K562 (cell line): ENCODE measurements at regions not wholly inside any gene's neighbourhood (a gene's known extent, or its start where the extent isn't known, plus 50 kb on each side); places are given as distances from the start of the nearest gene placed in this dataset.

Experiments used
- ATAC-seq: fragments of 200-7000 bp; cut with Tn5 transposase; 3 replicates; pipeline ENCODE4 v1.9.1; 2020; ENCODE audit warnings: moderate library complexity
- BruUV-seq: library from RNA; stranded (reverse); fragments of 400-500 nt; replicated peaks from 2 replicates; lab custom pipeline; 2021; lab: Mats Ljungman, UMichigan
- CTCF ChIA-PET: fragments of 300-600 bp; formaldehyde crosslinking; extraction: SDS; loops from one replicate; lab custom pipeline; 2021; ENCODE audit warnings: low intra/inter-chr PET ratio; lab: Yijun Ruan, JAX
- POLR2A ChIA-PET: fragments of 300-600, 350-650 bp; sonication (Branson Sonifier 250); formaldehyde crosslinking; extraction: SDS; loops from one replicate; lab custom pipeline; 2021; ENCODE audit warnings: antibody characterized with exemption, inconsistent platforms; lab: Yijun Ruan, JAX
- DNase-seq, 4 experiments: peaks; one replicate each; pipeline versions ENCODE4 v3.0.0 to v3.0.0-alpha.2; 2011 to 2018; ENCODE audit warnings: low spot score in 3 of 4, mixed read lengths in 3 of 4; ENCODE audit errors: extremely low read depth in 1 of 4
- FAIRE-seq: peaks from 2 replicates; lab custom pipeline; 2011; peaks lifted over from hg19 to GRCh38; lab: Jason Lieb, UNC
- H2AFZ ChIP-seq: 2 replicates; pipeline ENCODE4 v1.6.0; 2011; ENCODE audit warnings: low read depth, low read length, control low read depth, inconsistent platforms
- H3K27ac ChIP-seq: fragments of 200-600 bp; 3 replicates; pipeline ENCODE4 v1.8.0; 2011; ENCODE audit warnings: low read depth, mild to moderate bottlenecking, control low read depth, inconsistent platforms, low read length, moderate library complexity, mixed read lengths; ENCODE audit errors: extremely low read depth
- H3K27me3 ChIP-seq, 2 experiments: fragments of 300-600 bp in 1 of 2; 2 replicates in 1 of 2; 3 replicates in 1 of 2; pipeline versions ENCODE4 v1.6.0 to v1.8.0; 2011; ENCODE audit warnings: inconsistent platforms in 2 of 2, low read length in 2 of 2, mild to moderate bottlenecking in 1 of 2, mixed read lengths in 1 of 2, moderate library complexity in 1 of 2; ENCODE audit not compliant: control insufficient read depth in 2 of 2, insufficient read depth in 2 of 2
- H3K36me3 ChIP-seq: fragments of 300-600 bp; 3 replicates; pipeline ENCODE4 v1.8.0; 2011; ENCODE audit warnings: mild to moderate bottlenecking, low read length, inconsistent platforms; ENCODE audit not compliant: control insufficient read depth, insufficient read depth
- H3K4me1 ChIP-seq, 2 experiments: fragments of 200-600 bp in 1 of 2; replicated peaks in 1 of 2; 2 replicates in 1 of 2; 3 replicates in 1 of 2; pipeline versions ENCODE4 v1.5.1 to v1.8.0; 2011; ENCODE audit warnings: inconsistent platforms in 2 of 2, low read length in 2 of 2, mild to moderate bottlenecking in 1 of 2, mixed read lengths in 1 of 2, moderate library complexity in 1 of 2; ENCODE audit not compliant: control insufficient read depth in 2 of 2, insufficient read depth in 2 of 2
- H3K4me2 ChIP-seq: 2 replicates; pipeline ENCODE4 v1.6.1; 2011; ENCODE audit warnings: low read length, control low read depth, inconsistent platforms, mixed read lengths; ENCODE audit not compliant: insufficient read depth
- H3K4me3 ChIP-seq: fragments of 200-600 bp; sonication (generic), shearing (Covaris generic); 2 replicates; pipeline ENCODE4 v1.5.1; 2016; ENCODE audit warnings: control low read depth, inconsistent platforms
- H3K79me2 ChIP-seq: fragments of 200-600 bp; 3 replicates; pipeline ENCODE4 v1.8.0; 2011; ENCODE audit warnings: low read length, inconsistent platforms; ENCODE audit not compliant: control insufficient read depth, insufficient read depth
- H3K9ac ChIP-seq, 2 experiments: 2 replicates each; pipeline versions ENCODE4 v1.6.0 to v1.6.1; 2011; ENCODE audit warnings: low read depth in 2 of 2, low read length in 2 of 2, control low read depth in 1 of 2, inconsistent platforms in 1 of 2, mild to moderate bottlenecking in 1 of 2, mixed read lengths in 1 of 2; ENCODE audit not compliant: insufficient read depth in 1 of 2
- H3K9me1 ChIP-seq: one replicate; pipeline ENCODE4 v1.6.0; 2011; ENCODE audit warnings: inconsistent platforms, mild to moderate bottlenecking, low read length, moderate library complexity; ENCODE audit not compliant: control insufficient read depth, insufficient read depth
- H3K9me3 ChIP-seq: replicated peaks from 2 replicates; pipeline ENCODE4 v1.5.1; 2011; ENCODE audit warnings: low read depth, low read length, inconsistent platforms; ENCODE audit not compliant: control insufficient read depth, insufficient read depth
- H4K20me1 ChIP-seq: replicated peaks from 2 replicates; pipeline ENCODE4 v1.6.1; 2011; ENCODE audit warnings: low read length, inconsistent platforms, mixed read lengths; ENCODE audit not compliant: control insufficient read depth, insufficient read depth
- FOXA1 ChIP-seq: fragments of 450-650 bp; IDR thresholded peaks from 2 replicates; pipeline ENCODE4 v1.6.1; 2016; ENCODE audit warnings: mild to moderate bottlenecking, borderline replicate concordance
- KAT8 ChIP-seq: fragments of 450-650 bp; IDR thresholded peaks from 2 replicates; pipeline ENCODE4 v1.6.1; 2016; ENCODE audit warnings: low read depth, mild to moderate bottlenecking
- SRSF1 ChIP-seq: fragments of 200-400 bp; formaldehyde crosslinking; IDR thresholded peaks from 2 replicates; pipeline ENCODE4 v1.6.1; 2017; ENCODE audit warnings: mild to moderate bottlenecking, low read depth, low read length, moderate library complexity
- ZNF311 ChIP-seq: fragments of 250-450 bp; sonication (Bioruptor Pico); IDR thresholded peaks from 2 replicates; pipeline ENCODE4 v1.4.0; 2020; ENCODE audit warnings: mild to moderate bottlenecking, moderate library complexity
- ZNF316 ChIP-seq: fragments of 450-650 bp; IDR thresholded peaks from 2 replicates; pipeline ENCODE4 v1.6.1; 2016
- WGBS: fragments of 100-300 bp; shearing (Covaris generic); methylation state at CpG from one replicate; pipeline ENCODE4 v1.1.6; 2016; ENCODE audit warnings: low coverage, mixed read lengths; ENCODE audit not compliant: insufficient coverage; ENCODE audit errors: missing lambda C conversion rate; 5-methylcytosine and 5-hydroxymethylcytosine counted together
- in situ Hi-C: fragments of 300-500 bp; cut with MboI; formaldehyde crosslinking; loops from 4 replicates; pipeline ENCODE4 v1.15.0; 2018; ENCODE audit warnings: inconsistent platforms, mixed read lengths
- intact Hi-C: fragments of 100-400 bp; cut with micrococcal nuclease; formaldehyde crosslinking; loops from 2 replicates; pipeline ENCODE4 v1.14.2; 2022
- TF ChIP-seq, protein P1 (sequence below): fragments of 450-650 bp; formaldehyde crosslinking; IDR thresholded peaks from 2 replicates; pipeline ENCODE4 v1.4.0; 2020; ENCODE audit warnings: mild to moderate bottlenecking, moderate library complexity
- TF ChIP-seq, protein P2 (sequence below), 3 experiments: fragments of 200-800 bp in 1 of 3; fragments of 250-450 bp in 1 of 3; fragments of 450-650 bp in 1 of 3; sonication (Bioruptor Pico) in 1 of 3; sonication (Bioruptor generic) in 1 of 3; formaldehyde crosslinking in 1 of 3; IDR thresholded peaks; 2 replicates each; pipeline versions ENCODE4 v1.6.1 to v1.8.0; 2016 to 2022; ENCODE audit warnings: mild to moderate bottlenecking in 2 of 3, missing genetic modification characterization in 2 of 3, missing compliant biosample characterization in 1 of 3, moderate library complexity in 1 of 3

DNA sequence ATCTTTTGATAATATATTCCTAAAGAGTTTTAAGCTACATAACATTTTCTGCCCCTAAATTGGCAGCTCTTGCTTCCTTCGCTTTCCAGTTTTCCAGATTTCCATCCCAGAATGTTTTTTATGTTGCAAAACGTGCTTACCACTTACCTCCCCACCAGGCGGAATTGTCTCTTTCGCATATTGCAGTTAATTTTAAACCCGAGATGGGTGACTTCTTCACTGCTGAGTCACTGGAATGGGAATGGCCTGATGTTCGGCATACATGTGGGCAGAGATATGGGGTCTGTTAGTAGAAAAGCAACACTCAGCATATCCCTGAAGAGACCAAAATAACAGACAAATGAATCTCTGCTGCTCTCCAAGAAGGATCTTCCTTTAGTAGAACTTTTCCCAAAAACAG lies 491.2 kb downstream of the PREX1 start:
- no peak overlapping the region for H3K27ac ChIP-seq
- 0% methylated on average over 6 of the region's 6 CpGs for WGBS
- no peaks in the 10 kb centered on the region for H3K36me3 ChIP-seq
- H3K4me3 ChIP-seq = no peak overlapping the region
- H3K9ac ChIP-seq = no peak overlapping the region
- no peaks in the 10 kb centered on the region for H3K9me1 ChIP-seq
- DNase-seq (no peak), FAIRE-seq (no peak), ATAC-seq (no peak)
- H2AFZ ChIP-seq = no peak overlapping the region
- no peaks in the 10 kb centered on the region; the same call in 1 of the 2 replicates for H4K20me1 ChIP-seq
- H3K4me2 ChIP-seq = no peak overlapping the region
- intact Hi-C loops = no loop called here
- in situ Hi-C loops = no loop called here
- no peaks in the 10 kb centered on the region for H3K79me2 ChIP-seq
- POLR2A ChIA-PET = no interaction called here
- TF ChIP-seq, protein P1, sequence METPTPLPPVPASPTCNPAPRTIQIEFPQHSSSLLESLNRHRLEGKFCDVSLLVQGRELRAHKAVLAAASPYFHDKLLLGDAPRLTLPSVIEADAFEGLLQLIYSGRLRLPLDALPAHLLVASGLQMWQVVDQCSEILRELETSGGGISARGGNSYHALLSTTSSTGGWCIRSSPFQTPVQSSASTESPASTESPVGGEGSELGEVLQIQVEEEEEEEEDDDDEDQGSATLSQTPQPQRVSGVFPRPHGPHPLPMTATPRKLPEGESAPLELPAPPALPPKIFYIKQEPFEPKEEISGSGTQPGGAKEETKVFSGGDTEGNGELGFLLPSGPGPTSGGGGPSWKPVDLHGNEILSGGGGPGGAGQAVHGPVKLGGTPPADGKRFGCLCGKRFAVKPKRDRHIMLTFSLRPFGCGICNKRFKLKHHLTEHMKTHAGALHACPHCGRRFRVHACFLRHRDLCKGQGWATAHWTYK = no peak
- 0 out of 2 replicates have a peak, but pooled peaks have one; percentile 17 for TF ChIP-seq ZNF316
- CTCF ChIA-PET = no interaction called here
- no peaks in the 10 kb centered on the region for H3K4me1 ChIP-seq
- no TSS peak for BruUV-seq
- H3K27me3 ChIP-seq = peaks cover 0 to 14% of the 10 kb centered on the region in 2 experiments; a peak in 3 of 5 replicates
- no peaks in the 10 kb centered on the region for H3K9me3 ChIP-seq

DNA sequence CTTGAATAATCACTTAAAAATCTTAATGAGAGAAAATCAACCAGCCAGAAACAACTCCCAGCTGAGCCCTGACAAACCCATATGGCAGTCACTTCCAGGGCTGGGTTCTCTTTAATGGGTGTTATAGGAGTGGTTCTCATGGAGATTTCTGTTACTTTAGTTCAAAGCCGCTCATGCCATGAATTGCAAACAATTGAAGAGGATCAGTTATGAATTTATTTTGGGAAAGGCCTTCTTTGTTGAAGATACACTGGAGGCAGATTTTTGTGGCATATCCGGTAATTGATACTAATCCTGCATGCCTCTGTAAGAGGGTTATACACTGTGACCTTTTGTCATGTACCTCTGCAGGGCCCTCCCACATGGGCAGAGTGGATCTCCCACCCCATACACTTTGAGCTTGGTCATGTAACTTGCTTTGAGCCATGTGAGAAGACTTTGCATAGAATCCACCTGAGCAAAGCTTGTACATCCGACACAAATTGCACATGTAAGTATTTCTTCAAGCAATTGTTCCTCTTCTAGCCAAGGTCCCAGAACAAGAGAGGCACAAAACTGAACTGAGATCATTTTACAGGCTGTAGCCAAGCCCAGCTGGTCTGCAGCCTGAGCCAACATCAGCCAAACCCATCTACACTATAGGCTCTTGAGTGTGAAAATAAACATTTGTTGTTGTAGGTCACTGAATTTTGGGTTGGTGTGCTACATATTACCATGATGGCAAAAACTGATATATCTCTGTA lies 492.3 kb downstream of the PREX1 start:
- peaks cover 0 to 14% of the 10 kb centered on the region in 2 experiments; a peak in 3 of 5 replicates for H3K27me3 ChIP-seq
- no peak overlapping the region for H3K27ac ChIP-seq
- no peaks in the 10 kb centered on the region for H3K79me2 ChIP-seq
- WGBS = 3% methylated on average over 3 of the region's 3 CpGs
- no peaks in the 10 kb centered on the region for H3K36me3 ChIP-seq
- H3K4me3 ChIP-seq = no peak overlapping the region
- in situ Hi-C loops (no loop called here), intact Hi-C loops (no loop called here)
- no peaks in the 10 kb centered on the region for H3K9me1 ChIP-seq
- ATAC-seq (no peak), DNase-seq (no peak), FAIRE-seq (no peak)
- H3K4me1 ChIP-seq = no peaks in the 10 kb centered on the region
- no peak overlapping the region for H3K9ac ChIP-seq
- H3K4me2 ChIP-seq = no peak overlapping the region
- TF ChIP-seq FOXA1 (no peak), SRSF1 (no peak), KAT8 (no peak), ZNF311 (CRISPR knock-in tag) (no peak)
- TF ChIP-seq, protein P2, sequence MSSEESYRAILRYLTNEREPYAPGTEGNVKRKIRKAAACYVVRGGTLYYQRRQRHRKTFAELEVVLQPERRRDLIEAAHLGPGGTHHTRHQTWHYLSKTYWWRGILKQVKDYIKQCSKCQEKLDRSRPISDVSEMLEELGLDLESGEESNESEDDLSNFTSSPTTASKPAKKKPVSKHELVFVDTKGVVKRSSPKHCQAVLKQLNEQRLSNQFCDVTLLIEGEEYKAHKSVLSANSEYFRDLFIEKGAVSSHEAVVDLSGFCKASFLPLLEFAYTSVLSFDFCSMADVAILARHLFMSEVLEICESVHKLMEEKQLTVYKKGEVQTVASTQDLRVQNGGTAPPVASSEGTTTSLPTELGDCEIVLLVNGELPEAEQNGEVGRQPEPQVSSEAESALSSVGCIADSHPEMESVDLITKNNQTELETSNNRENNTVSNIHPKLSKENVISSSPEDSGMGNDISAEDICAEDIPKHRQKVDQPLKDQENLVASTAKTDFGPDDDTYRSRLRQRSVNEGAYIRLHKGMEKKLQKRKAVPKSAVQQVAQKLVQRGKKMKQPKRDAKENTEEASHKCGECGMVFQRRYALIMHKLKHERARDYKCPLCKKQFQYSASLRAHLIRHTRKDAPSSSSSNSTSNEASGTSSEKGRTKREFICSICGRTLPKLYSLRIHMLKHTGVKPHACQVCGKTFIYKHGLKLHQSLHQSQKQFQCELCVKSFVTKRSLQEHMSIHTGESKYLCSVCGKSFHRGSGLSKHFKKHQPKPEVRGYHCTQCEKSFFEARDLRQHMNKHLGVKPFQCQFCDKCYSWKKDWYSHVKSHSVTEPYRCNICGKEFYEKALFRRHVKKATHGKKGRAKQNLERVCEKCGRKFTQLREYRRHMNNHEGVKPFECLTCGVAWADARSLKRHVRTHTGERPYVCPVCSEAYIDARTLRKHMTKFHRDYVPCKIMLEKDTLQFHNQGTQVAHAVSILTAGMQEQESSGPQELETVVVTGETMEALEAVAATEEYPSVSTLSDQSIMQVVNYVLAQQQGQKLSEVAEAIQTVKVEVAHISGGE (CRISPR knock-in tag; IDR thresholded peaks at IDR 0.05) = 0 out of 6 replicates have a peak, but pooled peaks of 1 of the 3 experiments have one; percentile 30
- CTCF ChIA-PET = no interaction called here
- no peak overlapping the region for H2AFZ ChIP-seq
- no peaks in the 10 kb centered on the region for H3K9me3 ChIP-seq
- H4K20me1 ChIP-seq = no peaks in the 10 kb centered on the region; the same call in 1 of the 2 replicates
- no TSS peak for BruUV-seq
- POLR2A ChIA-PET = no interaction called here
